ENCODE measurements at regions not wholly inside any gene's neighbourhood (a gene's known extent, or its start where the extent isn't known, plus 50 kb on each side); places are given as distances from the start of the nearest gene placed in this dataset.

GRCh38 chr6:153621491-153621890, 417.5 kb upstream of the OPRM1 start:
- no peak for DNase-seq

- DNase-seq: no peak
Observed at GRCh38 chr6:153621070-153621469, 418.0 kb upstream of the OPRM1 start.

GRCh38 chr6:153618371-153619322, 420.4 kb upstream of the OPRM1 start:
- DNase-seq: no peak

- DNase-seq: no peak
Observed at GRCh38 chr6:153616506-153616905, 422.5 kb upstream of the OPRM1 start.

DNA sequence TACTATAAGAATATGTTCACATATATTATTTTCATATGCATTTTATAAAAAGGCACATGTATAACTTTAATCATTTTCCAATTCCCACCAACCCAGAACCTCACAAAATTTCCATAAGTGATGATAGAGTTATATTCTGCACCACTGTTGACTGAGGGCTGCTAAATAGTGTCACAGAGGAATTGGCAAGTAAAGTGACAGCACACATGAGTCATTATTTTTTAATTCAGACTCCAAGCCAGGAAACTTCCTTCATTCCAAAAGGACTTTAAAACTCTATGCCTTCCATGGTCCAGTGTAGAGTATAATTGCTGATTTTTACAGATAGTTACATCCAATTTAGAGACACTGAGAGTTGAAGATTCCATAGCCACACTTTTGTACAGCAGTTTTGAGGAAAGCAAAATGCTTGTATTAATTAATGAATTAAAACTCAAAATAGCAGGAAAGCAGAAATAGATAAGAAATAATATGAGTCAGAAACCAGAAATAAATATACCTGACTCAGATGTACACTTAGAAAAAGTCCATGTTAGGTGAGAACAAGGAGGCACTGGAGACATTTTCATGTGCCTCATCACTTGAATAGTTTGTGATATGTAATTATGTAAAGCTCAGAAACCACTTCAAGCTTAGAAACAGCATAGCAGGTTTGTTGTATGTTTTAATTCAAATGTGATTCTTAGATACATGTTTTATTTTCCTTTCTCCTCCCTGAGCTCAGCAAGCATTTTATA, 425.2 kb upstream of the OPRM1 start:
- no peak for DNase-seq

GRCh38 chr6:153602401-153602800, 436.6 kb upstream of the OPRM1 start:
- DNase-seq: no peak

- DNase-seq: no peak
Observed at GRCh38 chr6:153599901-153600300, 439.1 kb upstream of the OPRM1 start.

DNA sequence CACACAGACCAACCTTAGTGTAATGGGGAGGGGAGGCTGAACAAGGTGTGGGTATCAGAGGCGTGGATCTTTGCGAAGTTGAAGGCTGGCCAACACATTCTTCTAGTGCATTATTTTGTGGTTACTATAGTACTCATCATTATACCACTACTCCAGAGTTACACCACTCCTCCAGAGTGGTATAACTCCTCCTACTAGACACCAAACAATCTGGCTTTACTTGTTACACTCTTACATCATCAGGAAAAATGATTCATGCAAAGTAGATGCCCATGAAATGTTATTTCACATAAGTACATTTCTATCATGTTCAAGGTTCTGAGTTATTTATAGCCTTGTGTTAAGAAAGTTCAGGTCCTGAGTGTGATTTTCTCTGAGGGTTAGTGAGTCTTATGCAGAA, 443.1 kb upstream of the OPRM1 start:
- DNase-seq: no peak

DNA sequence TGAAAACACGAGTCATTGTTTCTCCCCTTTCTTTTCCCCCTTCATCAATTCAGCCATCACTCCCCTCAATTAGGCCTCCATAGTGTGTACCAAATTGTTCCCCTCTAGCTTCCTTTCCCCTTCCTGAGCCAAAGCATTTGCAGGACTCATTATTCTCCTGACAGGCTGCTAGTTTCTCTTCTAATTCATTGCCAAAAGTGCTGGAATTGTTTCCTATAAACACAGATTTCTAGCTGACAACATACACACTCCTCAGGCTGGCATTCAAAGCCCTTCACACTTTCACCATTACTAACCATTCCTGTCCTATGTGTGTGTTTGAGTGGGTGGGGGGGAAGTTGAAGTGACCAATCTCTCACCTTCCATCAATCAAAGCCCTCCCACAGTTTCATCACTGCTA, 444.2 kb upstream of the OPRM1 start:
- DNase-seq: no peak

DNA sequence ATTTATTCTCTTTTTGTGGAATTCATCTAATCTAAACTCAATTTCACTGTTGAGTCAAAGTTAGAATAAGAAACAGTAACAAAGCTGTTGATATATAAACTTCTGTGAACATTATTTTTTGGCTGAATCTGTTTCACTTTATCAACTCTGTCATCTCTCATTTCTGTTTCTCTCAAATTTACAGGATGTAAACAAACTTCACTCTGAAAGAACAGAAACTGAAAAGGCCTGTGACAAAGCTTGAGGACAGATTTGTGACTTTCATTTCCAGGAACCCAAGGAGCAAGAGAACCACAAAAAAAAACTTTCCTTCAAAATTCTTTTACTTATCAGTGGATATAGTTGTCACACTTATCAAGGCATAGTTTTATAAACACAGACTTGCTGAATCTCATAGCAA, 447.9 kb upstream of the OPRM1 start:
- DNase-seq: no peak

DNA sequence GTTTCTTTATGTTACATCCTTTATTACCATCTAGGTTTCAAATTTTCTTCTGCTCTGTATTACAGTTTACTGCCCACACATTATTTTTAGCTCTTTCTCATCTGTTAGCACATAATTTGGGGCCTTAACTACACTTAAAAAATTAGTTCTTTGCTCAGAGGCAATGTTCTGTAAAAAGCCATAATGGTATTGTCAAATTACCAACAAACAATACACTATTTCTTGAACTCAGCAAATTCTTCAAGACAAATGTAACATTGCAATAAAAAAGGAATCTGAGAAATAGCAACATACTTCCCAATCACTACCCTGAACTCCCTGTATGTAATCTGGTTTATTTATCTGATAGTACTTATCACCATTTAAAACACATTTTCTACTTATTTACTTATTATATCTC, 448.6 kb upstream of the OPRM1 start:
- no peak for DNase-seq

- DNase-seq: no peak
Observed at GRCh38 chr6:153588330-153588729, 450.7 kb upstream of the OPRM1 start.

- DNase-seq: no peak
Observed at GRCh38 chr6:153583685-153584084, 452.6 kb upstream of the RGS17 start.

DNA sequence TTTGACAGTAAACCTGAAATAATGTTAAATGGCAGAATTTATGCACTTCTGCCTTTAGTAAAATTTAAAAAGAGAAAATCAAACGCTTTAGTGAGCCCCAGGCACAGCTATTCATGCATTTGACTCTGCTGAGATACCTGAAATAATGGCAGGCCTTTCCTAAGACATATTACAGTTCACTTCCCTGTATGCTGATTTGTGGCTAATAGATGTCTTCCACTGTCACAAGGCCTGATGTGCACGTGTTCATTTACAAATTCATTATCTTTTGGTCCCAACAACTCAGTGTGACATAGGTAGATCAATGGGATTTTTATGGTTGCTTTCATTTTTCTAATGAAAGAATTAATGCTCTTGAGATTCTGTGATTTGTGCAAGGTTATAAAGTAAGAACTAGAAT, 449.7 kb upstream of the RGS17 start:
- no peak for DNase-seq

DNA sequence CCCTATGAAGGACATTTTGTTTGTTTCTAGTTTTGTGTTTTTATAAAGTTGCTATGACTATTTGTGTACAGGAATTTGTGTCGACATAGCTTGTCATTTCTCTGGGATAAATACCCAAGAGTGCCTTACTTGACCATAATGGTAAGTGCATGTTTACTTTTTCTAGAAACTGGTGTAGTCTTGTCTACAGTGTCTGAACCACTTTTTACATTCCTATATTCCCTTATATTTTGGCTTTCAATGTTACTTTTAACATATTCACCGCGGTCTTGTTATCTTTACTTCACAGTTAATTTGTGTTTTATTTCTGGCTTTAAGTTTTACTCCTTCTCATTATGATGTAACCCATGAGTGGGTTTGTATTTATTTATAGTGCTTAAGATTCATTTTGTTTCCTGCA, 444.4 kb upstream of the RGS17 start:
- no peak for DNase-seq

- no peak for DNase-seq
Observed at GRCh38 chr6:153574231-153574630, 443.1 kb upstream of the RGS17 start.

- no peak for DNase-seq
Observed at GRCh38 chr6:153572371-153572770, 441.3 kb upstream of the RGS17 start.

DNA sequence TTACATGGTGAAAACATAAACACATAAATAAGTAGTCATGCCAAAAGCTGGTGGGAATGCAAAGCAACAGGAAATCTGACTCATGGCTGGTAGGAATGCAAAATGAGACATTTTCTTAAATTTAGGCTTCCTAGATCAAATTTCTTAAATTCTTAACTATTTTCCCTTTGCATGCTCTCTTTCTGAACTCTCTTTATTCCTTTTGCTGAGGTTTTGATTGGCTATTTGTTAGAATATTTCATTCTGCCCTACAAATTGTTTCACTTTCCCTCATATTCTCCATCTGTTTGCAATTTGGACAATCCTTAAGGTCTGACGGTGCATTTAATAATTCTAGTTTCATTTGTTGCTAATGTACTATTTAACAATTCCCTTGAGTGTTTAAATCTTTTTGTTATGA, 437.5 kb upstream of the RGS17 start:
- no peak for DNase-seq

DNA sequence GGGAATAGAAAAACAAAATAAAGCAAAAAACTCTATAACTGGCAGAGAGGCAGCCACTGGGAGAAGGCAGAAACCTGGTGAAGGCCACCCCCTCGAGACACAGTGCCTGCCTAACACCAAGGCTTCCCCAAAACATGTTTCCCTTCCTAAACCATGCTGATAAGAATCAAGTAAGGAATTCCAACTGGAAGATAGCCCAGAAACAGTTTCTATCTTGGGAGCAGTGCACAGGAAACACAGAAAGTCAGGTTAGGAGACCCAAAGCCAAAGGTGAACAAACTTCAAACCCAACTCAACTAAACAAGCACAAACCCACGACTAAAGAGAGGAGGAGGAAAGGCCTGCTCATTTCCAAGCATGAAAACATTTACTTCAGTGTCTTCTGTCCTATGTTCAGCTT, 433.7 kb upstream of the RGS17 start:
- DNase-seq: no peak

DNA sequence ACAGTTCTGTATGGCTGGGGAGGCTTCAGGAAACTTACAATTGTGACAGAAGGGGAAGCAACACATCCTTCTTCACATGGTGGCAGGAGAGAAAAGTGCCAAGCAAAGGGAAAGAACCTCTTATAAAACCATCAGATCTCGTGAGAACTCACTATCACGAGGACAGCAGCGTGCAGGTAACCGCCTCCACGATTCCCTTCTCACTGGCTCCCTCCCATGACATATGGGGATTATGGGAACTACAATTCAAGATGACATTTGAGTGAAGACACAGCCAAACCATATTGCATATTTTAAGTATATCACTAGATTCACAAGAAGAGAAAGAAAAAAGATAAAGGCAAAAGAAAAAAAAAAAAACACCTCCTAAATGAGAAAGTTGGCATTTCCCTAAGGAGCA, 431.9 kb upstream of the RGS17 start:
- DNase-seq: no peak

- DNase-seq: no peak
Observed at GRCh38 chr6:153553627-153554026, 422.5 kb upstream of the RGS17 start.

DNA sequence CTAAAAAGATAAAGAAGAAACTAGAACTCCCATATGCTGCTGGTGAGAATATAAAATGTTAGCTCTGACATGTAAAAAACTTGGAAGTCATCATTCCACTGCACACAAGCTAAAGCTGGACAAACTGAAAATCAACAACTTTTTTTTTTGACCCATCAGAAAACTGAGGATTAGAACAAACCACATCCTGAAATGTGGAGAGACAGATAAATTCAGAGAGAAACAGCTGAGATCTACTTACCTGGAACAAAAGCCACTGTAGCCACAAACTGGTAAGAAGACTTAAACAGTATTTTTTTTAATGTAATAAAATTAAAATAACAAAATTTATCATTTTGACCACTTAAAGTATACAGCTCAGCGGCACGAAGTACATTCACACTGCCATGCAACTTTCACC, 408.5 kb upstream of the RGS17 start:
- no peak for DNase-seq

DNA sequence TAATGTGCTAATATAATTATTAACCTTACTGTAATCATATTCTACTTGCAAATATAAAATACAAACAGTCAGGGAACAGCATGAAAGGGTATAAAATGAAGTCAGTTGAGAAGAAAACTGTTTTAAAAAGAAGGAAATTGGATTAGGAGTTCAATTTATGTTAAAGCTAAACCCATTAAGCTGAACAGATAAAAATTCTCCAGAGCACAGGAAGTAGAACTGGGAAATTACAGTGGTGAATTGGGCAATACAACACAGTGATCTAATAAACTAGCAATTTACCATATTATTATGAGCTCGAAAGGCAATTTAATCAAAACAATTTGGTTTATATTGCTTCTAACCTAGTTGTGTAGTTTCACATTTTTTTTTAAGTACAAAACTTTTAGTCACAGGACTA, 407.4 kb upstream of the RGS17 start:
- no peak for DNase-seq

DNA sequence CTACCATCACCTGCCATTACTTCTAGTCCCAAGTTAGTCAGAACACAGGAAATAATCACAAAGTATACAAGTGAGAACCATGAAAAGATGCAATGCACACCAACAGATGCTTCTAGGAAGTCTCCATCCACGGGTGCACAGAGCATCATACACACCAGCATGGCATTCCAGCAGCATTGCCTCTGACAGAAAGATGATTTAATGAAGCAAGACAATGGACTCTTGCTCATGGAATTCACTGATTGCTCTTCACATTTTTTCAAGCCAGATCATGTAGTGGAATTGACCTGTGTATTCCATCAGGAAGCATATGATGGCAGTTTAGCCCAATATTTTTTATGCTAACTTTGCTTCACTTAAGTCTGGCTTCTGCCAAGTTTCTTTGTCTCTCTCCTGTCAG, 406.3 kb upstream of the RGS17 start:
- DNase-seq: no peak
